GM21825 (cell line): ENCODE measurements at regions not wholly inside any gene's neighbourhood (a gene's known extent, or its start where the extent isn't known, plus 50 kb on each side); places are given as distances from the start of the nearest gene placed in this dataset.

ENCODE experiments used
- ATAC-seq: cut with Tn5 transposase; IDR thresholded peaks from one replicate; pipeline ENCODE4 v1.9.1; 2021; ENCODE audit warnings: mild to moderate bottlenecking, moderate library complexity; ENCODE audit not compliant: unreplicated experiment

- no peak for ATAC-seq
Observed at GRCh38 chr5:138626333-138626944, 51.2 kb upstream of the HSPA9 start.

GRCh38 chr5:138625134-138625533 lies 49.9 kb upstream of the HSPA9 start:
- ATAC-seq: no peak
